Bone marrow (tissue), 2 donors: ENCODE measurements at regions not wholly inside any gene's neighbourhood (a gene's known extent, or its start where the extent isn't known, plus 50 kb on each side); places are given as distances from the start of the nearest gene placed in this dataset.
"Not testable (repeated sequence)": the region's sequence is repeated elsewhere in the genome, so short reads cannot be mapped to it uniquely, and the experiment has no call there.

Experiments
- DNase-seq, 2 donors: peaks; one replicate each; lab custom pipeline; 2025; lab: John Stamatoyannopoulos, UW

DNA sequence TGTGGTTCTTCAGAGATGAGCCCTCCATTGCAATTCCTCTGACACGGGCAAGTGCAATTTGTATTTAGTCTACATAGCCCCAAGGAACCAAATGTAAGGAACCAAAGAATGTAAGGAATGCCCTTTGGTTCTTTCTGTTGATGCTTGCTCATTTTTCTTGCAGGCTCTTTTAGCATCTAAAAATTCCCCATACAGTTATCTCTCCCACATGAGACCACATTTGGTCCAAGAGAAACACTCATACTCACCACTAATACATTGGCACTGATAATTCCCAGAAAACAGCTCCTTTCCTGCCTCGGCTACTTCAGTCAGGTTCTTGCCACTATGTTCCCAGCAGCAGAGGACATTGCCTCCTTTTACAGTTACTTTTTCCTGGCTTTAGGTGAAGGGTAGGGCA lies 332.6 kb downstream of the AEBP2 start:
- no peak for DNase-seq

DNA sequence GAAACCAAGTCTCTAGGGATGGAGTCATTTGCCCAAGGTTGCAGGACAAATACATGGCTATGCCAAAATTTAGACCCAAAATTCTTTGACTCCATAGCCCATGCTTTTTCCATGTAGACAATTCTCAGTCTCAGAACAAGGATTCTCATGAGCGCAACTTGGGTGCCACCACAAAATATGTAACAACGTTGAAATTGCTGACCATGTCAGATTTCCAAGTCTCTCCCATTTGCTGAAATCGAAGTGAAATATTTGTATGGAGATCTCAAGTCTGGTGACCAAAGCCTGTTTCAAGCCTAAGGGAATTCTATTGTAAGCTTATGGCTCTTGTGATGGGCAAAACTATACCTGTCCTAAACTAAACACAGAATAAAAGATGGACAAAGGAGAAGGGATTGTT lies 333.5 kb downstream of the AEBP2 start:
- DNase-seq = no peak

DNA sequence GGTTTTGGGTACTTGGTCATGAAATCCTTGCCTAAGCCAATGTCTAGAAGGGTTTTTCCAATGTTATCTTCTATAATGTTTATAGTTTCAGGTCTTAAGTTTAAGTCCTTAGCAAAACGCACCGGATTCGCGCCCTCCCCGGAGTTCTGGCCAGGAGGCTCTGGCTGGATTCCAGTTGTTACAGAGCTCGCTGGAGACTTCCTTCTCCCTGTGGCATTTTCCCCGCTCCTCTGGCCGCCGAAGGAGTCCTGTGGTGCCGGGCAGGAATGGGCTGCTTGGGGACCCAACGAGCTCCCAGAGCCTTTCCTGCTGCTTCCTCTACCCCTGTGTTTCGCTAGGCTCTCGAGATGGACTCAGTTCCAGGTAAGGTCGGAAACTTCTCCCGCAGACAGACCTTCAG lies 335.9 kb downstream of the AEBP2 start:
- no peak for DNase-seq

DNA sequence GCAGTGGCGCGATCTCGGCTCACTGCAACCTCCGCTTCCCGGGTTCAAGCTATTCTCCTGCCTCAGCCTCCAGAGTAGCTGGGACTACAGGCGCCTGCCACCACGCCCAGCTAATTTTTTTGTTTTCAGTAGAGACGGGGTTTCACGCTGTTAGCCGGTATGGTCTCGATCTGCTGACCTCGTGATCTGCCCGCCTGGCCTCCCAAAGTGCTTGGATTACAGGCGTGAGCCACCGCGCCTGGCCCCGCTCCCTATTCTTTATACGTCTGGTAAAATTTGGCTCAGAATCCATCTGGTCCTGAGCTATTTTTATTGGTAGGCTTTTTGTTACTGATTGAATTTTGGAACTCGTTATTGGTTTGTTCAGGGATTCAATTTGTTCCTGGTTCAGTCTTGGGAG lies 336.7 kb downstream of the AEBP2 start:
- not testable (repeated sequence) for DNase-seq

DNA sequence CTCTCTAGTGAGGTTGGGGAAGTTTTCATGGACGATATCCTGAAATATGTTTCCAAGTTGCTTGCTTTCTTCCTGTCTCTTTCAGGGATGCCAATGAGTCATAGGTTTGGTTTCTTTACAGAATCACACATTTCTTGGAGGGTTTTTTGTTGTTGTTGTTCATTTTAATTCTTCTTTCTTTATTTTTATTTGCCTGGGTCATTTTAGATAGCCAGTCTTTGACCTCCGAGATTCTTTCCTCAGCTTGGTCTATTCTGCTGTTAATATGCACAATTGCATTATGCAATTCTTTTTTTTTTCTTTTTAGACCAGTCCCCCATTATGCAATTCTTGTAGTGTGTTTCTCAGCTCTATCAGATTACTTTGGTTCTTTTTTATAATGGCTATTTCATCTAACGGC lies 338.9 kb downstream of the AEBP2 start:
- DNase-seq = no peak

DNA sequence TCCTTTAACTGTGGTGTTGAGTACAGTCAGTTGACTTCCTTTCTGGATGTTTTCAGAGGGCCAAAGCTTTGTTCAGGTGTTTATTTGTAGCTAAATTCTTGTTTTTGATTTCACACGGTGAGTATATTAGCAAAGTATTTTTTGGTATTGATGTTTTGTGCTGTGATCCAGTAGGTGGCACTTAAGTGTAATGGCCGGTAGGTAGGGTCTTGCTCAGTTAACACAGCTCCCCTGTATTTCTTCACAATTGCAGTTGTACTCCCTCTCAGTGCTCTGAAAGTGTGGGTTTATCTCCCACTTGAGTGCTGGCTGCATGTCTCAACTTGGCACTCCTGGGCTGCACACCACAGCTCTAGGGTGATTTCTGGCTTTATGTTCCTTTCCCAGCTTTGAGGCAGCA lies 339.5 kb downstream of the AEBP2 start:
- DNase-seq = no peak

DNA sequence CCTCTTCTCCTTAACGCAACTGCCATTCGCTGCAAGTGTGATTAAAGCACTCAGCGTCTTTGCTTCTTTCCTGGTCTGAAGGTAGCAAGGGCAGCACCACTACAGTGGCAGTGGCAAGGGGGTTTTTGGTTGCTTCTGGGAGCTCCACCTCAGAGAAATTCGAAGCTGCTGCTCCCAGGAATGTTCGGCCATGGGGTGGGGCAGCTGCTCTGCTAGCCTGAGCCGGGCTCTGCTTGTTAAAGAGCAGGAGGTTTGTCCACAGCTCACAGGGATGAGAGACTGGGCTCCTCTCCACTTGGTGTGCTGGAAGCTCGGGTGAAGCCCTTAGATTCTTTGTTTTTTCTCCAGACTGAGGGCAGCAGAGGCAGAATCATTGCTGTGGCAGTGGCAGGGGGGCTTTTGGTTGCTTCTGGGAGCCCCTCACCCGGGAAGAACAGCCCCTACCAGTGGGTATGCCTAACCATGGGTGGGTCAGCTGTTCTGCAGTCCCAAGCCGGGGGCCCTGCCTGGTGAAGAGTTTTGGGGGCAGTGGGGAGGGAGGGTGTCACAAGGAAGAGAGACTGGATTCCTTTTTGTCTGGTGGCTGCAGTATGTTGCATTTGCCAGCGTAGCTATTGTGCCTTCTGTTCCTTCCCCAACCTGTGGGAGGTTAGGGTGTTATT lies 340.2 kb downstream of the AEBP2 start:
- DNase-seq = no peak

DNA sequence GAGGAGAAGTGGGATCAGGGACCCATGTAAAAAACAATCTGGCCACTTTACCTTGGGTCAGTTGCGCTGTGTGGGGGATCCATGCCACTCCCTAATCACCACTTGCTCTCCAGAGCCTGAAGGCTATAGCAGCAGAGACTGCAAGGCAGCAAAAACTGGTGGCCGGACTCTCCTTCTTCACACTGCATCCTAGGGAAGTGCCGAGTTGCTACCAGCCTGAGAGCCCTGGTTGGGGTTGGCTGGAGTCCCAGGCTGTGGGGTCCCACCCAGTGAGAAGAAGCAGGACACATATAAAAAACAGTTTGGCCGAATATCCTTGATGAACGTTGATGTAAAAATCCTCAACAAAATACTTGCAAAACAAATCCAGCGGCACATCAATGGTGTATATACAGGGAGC lies 341.2 kb downstream of the AEBP2 start:
- no peak for DNase-seq

DNA sequence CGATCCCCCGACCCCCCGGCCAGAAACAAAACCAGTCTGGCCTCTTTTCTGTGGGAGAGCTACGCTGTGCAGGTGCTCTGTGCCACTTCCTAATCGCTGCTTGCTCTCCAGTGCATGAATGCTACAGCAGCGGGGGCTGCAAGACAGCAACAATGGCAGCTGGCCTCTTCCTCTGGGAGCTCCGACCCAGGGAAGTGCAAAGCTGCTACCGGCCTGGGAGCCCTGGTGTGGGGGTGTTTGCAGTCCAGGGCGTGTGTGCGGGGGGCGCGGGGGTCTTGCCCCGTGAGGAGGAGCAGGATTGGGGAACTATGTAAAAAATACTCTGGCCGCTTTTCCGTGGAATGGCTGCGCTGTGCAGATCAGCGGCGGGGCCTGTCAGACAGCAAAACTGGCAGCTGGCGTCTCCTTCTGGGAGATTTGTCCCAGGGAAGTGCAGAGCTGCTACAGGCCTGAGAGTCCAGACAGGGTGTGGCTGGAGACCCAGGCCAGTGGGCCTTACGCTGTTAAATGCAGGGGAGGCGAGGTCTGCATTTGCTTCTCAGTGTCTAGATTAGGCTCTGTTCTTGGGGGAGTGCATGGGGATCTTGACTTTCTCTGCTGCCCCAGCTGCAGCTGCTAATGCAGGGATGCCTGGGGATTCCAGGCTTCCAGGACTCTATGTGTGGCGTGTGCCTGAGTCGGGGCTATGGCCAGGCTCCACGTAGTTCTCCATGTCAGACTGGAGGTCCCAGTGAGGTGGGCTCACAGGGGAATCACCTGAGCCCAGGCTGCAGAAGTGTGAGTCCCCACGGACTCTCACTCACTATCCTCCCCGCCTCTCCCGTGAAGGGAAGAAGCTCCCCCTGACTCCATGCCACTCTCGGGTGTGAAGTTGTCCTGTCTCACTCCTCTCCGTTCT lies 344.5 kb downstream of the AEBP2 start:
- no peak for DNase-seq

DNA sequence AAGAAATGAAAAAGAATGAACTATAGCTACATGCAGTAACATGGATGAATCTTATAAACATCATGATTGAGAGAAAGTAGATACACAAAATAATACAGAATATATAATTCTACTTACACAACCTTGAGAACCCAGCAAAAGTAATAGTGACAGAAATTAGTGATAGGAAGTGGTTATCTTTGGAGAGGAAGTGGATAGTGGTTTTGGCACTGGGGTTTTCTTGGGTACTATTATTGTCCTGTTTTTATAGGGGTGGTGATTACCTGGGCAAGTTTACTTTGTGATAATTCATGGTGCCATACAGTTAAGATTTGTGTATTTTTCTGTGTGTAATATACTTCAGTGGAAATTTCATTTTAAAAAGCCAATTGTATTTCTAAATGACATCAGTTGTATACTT lies 352.7 kb downstream of the AEBP2 start:
- DNase-seq = no peak

DNA sequence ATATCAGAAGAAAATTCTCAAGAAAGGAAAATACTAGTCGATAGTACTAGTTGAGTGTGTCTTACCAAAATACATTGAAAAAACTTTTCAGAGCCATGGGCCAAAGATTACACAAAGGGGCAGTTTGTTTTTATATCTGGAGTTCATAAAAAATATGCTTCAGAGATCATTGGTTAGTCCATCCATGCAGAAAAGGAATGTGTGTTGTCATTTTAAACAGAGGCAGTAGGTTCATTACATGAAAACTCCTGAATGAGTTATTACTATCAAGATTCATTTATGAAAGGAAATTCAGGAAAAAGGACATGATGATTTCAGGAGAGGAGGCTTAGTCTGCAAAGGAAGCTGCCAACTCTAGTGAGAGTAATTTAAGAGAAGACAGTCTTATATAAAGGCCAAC lies 354.8 kb downstream of the AEBP2 start:
- DNase-seq = no peak

DNA sequence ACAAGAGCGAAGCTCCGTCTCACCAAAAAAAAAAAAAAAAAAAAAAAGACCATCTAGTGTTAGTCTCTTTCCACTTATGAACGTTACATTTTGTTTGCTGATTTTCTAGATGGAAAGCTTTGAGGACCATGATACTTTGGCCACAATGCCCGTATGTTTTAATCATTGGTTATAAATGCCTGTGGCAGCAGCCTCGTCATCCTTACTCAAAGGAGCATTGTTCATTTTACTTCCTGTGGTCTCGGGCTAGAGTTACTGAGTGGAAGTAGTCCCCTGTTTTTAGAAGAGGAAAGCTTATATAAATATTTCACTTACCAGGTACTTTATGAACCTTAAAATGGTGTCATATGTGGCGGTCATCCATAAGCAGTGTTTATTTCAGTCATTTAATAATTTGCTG lies 359.9 kb downstream of the AEBP2 start:
- DNase-seq = no peak

DNA sequence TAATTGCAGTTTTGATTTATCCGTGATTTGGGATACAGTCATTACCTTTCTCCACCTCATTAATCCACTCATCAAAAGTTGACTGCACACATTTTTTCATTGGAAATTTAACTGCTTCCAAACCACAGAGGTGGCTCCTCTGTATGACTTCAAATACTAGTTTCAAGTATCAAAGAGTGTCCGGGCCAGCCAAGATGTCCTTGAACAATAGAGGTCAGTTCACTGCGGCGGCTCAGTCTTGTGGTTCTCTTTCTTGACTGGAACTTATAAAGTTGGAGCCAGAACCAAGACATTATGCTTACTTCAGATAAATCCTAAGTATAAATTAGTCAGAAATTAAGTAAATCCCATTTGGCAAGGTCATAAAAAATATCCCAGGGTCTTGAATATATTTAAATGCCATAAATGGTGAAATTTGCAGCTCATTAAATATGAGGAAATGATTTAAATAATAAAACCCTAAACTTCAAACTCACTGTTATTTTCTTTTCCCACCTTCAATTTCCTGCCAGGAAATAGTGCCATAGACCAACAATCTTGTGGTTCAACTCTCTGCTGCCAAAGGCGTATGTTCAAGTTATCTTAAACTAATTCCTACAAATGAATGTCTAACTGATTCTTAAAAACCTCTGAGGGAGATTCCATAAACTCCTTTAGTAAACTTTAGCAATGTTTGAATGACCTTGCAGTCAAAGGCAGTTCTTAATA lies 360.8 kb downstream of the AEBP2 start:
- DNase-seq = no peak

DNA sequence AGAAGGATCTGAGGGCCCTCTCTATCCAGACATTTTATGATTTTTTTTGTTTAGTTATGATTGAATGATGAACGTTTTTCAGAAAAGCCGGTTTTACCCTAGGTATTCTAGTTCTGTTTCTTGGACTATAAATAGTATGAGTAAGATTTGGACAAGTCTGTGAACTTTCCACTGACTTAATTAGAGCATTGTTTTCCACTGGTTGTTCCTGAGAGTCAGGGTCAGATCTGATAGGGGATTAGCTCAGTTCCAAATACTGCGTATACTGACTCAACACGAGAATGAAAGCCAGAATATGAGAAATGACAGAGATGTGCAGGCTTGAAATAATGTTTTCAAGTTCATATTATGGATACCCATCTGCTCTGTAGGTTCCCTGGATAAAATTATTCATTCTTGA lies 361.6 kb downstream of the AEBP2 start:
- DNase-seq = no peak

DNA sequence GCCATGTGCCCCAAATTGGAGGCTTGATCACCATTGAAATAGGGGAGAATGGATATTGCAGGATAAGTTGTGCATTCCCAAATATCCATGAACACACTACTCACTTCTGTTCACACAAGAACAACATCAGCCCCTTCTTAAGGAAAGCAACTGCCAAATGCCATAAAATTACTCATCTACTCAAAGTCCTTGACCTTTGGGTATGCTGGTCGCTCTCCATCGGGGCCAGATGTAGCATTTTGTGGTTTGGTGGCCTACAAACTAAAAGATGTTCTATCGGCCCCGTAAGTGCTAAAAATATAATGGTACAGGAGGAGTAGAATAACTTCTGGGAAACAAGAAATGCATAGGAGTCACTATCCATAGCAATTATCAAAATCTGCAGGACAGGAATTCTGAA lies 362.6 kb downstream of the AEBP2 start:
- no peak for DNase-seq

DNA sequence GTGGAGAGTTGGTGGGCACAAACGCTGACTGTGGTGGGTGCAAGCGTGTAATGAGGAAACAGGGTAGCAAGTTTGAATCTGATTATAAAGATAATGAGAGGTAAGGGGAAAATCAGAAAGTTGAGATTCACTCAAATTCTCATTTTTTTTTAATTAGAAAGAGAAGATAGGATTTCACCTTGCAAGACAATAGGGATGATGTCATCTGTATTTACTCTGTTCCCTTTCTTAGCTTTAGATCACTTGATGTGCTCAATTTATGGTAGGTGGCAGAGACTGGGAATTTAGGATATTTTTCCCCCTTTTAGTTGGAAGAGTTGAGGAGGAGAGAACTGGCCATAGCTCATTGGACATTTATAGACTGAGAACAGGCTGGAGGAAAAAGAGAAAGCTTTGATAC lies 363.6 kb downstream of the AEBP2 start:
- no peak for DNase-seq

DNA sequence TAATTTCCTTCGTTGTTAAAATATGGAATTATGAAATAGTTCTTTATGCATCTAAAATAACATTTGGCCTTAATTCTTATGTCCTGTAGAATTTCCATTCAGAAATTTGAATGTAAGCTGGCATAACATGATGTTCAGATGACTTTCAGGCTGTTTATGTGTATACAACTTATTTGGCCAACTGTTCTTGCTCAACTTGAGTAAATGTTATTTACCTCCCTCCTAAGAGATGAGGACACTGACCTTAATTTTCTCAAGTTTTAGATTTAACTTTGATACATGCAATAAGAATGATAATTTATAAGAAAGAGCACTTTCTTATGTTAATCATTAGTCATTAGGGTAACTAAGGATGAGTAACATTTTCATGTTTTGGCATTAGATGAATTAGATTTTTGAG lies 365.4 kb downstream of the AEBP2 start:
- DNase-seq = no peak

DNA sequence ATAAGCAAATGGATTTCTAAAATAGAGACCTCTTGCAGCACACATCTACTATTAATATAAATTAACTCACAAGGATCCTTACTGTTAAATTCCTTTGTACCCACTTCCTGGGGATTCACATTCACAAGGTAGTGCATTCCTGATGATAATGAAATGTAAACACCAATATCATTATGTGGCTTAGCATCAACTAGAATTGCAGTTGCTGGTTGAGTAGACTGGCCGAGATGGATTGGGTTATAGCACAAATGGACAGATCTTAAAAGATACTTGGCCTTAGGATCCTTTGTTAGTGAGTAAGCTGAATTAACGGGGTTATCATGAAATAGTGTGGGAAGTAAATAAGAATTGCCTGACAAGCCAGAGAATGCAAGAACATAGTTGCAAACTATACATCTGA lies 369.1 kb downstream of the AEBP2 start:
- DNase-seq = no peak

DNA sequence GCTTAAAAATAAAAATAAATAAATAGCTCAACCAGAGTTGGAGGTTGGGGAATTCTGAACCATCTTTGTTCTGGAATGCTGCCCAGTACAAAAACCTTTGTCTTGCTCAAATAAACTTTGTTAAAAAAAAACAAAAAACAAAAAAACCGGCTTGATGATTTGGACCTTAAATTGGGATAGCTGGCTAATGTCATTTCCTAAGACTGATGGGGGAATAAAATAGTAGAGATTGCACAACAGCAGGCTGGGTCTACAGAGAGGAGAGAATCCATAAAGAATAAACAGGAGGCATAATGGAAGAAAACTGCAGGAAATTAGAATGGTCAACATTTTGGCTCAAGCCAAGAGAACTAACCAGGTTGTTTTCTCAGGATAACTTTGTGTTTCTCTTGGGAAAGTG lies 370.9 kb downstream of the AEBP2 start:
- DNase-seq = no peak

DNA sequence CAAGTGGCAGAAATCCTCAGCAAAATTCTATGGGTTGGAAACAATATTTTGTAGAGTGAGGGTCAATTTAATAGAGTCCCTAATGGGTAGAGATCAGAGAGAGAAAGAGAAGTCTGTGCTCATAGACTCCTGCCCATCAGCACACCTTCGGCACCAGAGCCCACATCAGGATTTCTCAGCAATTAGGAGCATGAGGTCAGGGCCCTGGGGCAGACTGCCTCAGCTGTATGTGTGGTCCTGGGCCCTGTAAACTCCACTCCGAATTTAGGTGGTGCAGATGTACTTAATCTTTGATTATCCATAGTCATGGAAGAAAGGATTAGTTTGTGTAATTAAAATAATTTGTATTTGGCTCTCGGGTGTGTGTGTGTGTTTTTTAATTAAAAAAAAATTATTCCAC lies 372.6 kb downstream of the AEBP2 start:
- no peak for DNase-seq

DNA sequence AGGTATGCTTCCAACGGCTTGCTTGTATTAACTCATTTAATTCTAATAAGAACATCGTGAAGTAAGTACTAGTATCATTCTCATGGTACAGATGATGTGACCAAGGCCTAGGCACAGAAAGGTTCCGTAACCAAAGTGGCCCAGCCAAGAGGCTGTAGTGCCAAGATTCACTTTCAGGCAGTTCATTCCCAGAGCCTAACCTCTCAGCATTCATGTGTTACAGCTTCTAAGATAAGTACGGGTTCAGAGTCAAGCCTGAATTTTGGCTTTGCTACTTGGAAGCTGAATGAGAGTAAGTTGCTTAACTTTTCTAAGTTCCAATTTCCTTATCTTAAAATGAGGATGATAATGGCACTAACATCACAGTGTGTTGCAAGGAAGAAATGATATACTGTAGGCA lies 379.9 kb downstream of the AEBP2 start:
- no peak for DNase-seq

DNA sequence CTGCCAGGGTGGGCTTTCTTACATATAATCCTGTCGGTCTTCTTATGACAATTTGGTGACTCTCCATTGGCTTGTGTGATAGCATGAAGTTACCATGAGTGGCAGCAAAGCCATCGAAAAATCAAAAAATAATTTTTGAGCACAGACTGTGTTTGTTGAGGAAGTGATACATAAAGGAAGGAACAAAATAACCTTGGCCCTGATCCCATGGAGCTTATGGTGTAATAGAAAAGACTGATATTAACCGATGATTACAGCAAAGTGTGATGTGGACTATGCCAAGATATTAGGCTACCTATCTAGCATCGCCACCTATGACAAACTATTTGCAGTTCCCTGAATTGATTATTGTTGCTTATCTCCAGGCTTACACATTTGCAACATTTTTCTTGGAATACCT lies 383.2 kb downstream of the AEBP2 start:
- no peak for DNase-seq

DNA sequence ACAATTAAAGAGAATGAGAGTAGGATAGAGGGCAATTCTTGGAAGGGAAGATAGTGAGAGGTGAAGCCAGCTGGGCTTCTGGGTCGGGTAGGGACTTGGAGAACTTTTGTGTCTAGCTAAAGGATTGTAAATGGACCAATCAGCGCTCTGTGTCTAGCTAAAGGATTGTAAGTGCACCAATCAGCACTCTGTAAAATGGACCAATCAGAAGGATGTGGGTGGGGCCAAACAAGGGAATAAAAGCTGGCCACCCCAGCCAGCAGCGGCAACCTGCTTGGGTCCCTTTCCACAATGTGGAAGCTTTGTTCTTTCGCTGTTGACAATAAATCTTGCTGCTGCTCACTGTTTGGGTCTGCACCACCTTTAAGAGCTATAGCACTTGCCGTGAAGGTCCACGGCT lies 384.0 kb downstream of the AEBP2 start:
- DNase-seq = not testable (repeated sequence)
